H9 (cell line): ENCODE measurements at regions not wholly inside any gene's neighbourhood (a gene's known extent, or its start where the extent isn't known, plus 50 kb on each side); places are given as distances from the start of the nearest gene placed in this dataset.

ENCODE experiments used
- DNase-seq: peaks from one replicate; pipeline ENCODE4 v3.0.0-alpha.2; 2017
- H2AFZ ChIP-seq: one replicate; pipeline ENCODE4 v1.6.1; 2013; ENCODE audit warnings: mild to moderate bottlenecking, low read length, control low read depth, moderate library complexity
- H2AK5ac ChIP-seq: 2 replicates; pipeline ENCODE4 v1.6.1; 2013; ENCODE audit warnings: low read length, control low read depth, mixed read lengths; ENCODE audit not compliant: insufficient read length
- H2BK120ac ChIP-seq: one replicate; pipeline ENCODE4 v1.6.1; 2013; ENCODE audit warnings: low read depth, mild to moderate bottlenecking, low read length, control low read depth, inconsistent platforms; ENCODE audit not compliant: poor library complexity, severe bottlenecking
- H2BK12ac ChIP-seq: 2 replicates; pipeline ENCODE4 v1.6.1; 2013; ENCODE audit warnings: low read length, control low read depth, mixed read lengths, low read depth; ENCODE audit not compliant: insufficient read length
- H2BK15ac ChIP-seq: 2 replicates; pipeline ENCODE4 v1.6.1; 2013; ENCODE audit warnings: low read depth, low read length, control low read depth
- H2BK20ac ChIP-seq: one replicate; pipeline ENCODE4 v1.6.1; 2013; ENCODE audit warnings: low read depth, mild to moderate bottlenecking, low read length, control low read depth, inconsistent platforms; ENCODE audit not compliant: poor library complexity, severe bottlenecking
- H2BK5ac ChIP-seq: 2 replicates; pipeline ENCODE4 v1.6.1; 2013; ENCODE audit warnings: low read length, control low read depth, mixed read lengths; ENCODE audit not compliant: insufficient read length
- H3K14ac ChIP-seq: 2 replicates; pipeline ENCODE4 v1.6.1; 2013; ENCODE audit warnings: low read length, control low read depth; ENCODE audit not compliant: insufficient read depth
- H3K18ac ChIP-seq: 2 replicates; pipeline ENCODE4 v1.6.1; 2013; ENCODE audit warnings: low read depth, mild to moderate bottlenecking, mixed read lengths, low read length, control low read depth; ENCODE audit not compliant: insufficient read length
- H3K23ac ChIP-seq: 2 replicates; pipeline ENCODE4 v1.6.1; 2013; ENCODE audit warnings: low read length, control low read depth, mixed read lengths, low read depth; ENCODE audit not compliant: insufficient read length
- H3K23me2 ChIP-seq: 2 replicates; pipeline ENCODE4 v1.6.1; 2013; ENCODE audit warnings: low read depth, mild to moderate bottlenecking, mixed read lengths, low read length, control low read depth; ENCODE audit not compliant: insufficient read length, poor library complexity, severe bottlenecking
- H3K27ac ChIP-seq: 2 replicates; pipeline ENCODE4 v1.5.1; 2013; ENCODE audit warnings: low read length, control low read depth, mixed read lengths, low read depth; ENCODE audit not compliant: insufficient read length
- H3K27me3 ChIP-seq: 2 replicates; pipeline ENCODE4 v1.6.1; 2013; ENCODE audit warnings: low read length, control low read depth, inconsistent platforms; ENCODE audit not compliant: insufficient read depth
- H3K4ac ChIP-seq: 2 replicates; pipeline ENCODE4 v1.6.1; 2013; ENCODE audit warnings: low read depth, mild to moderate bottlenecking, control low read depth, inconsistent platforms, low read length, moderate library complexity
- H3K4me1 ChIP-seq: 2 replicates; pipeline ENCODE4 v1.6.1; 2013; ENCODE audit warnings: low read length, control low read depth, inconsistent platforms; ENCODE audit not compliant: insufficient read depth
- H3K4me2 ChIP-seq: 2 replicates; pipeline ENCODE4 v1.6.1; 2013; ENCODE audit warnings: low read length, control low read depth, mixed read lengths; ENCODE audit not compliant: insufficient read length, insufficient read depth
- H3K56ac ChIP-seq: 2 replicates; pipeline ENCODE4 v1.6.1; 2013; ENCODE audit warnings: low read depth, mild to moderate bottlenecking, mixed read lengths, low read length, control low read depth; ENCODE audit not compliant: insufficient read length
- H3K79me1 ChIP-seq: 2 replicates; pipeline ENCODE4 v1.6.1; 2013; ENCODE audit warnings: low read depth, mild to moderate bottlenecking, moderate library complexity, low read length, control low read depth, inconsistent platforms; ENCODE audit not compliant: insufficient read depth, poor library complexity, severe bottlenecking
- H3K79me2 ChIP-seq: 2 replicates; pipeline ENCODE4 v1.6.1; 2013; ENCODE audit warnings: low read length, control low read depth, inconsistent platforms; ENCODE audit not compliant: insufficient read depth
- H3K9ac ChIP-seq: 2 replicates; pipeline ENCODE4 v1.6.1; 2013; ENCODE audit warnings: low read length, control low read depth, mixed read lengths; ENCODE audit not compliant: insufficient read length; ENCODE audit errors: extremely low read depth
- H3K9me3 ChIP-seq: one replicate; pipeline ENCODE4 v1.6.1; 2013; ENCODE audit warnings: low read depth, low read length, inconsistent platforms; ENCODE audit not compliant: control insufficient read depth
- H3T11ph ChIP-seq: one replicate; pipeline ENCODE4 v1.6.1; 2013; ENCODE audit warnings: mild to moderate bottlenecking, low read length, control low read depth, inconsistent platforms
- H4K20me1 ChIP-seq: one replicate; pipeline ENCODE4 v1.6.1; 2013; ENCODE audit not compliant: control insufficient read depth, insufficient read length, insufficient read depth
- H4K5ac ChIP-seq: 2 replicates; pipeline ENCODE4 v1.6.1; 2013; ENCODE audit warnings: low read depth, mild to moderate bottlenecking, mixed read lengths, low read length, control low read depth; ENCODE audit not compliant: insufficient read length
- H4K8ac ChIP-seq: replicated peaks from 2 replicates; pipeline ENCODE4 v1.6.1; 2013; ENCODE audit warnings: low read length, control low read depth, mixed read lengths, low read depth; ENCODE audit not compliant: insufficient read length
- H4K91ac ChIP-seq: 2 replicates; pipeline ENCODE4 v1.6.1; 2013; ENCODE audit warnings: low read depth, mild to moderate bottlenecking, moderate library complexity, mixed read lengths, low read length, control low read depth; ENCODE audit not compliant: insufficient read length
- H3K27ac Mint-ChIP-seq, 3 experiments: 2 replicates in 2 of 3; 3 replicates in 1 of 3; pipeline ENCODE4 v1.8.0; 2020 to 2021; ENCODE audit warnings: mixed read lengths in 3 of 3, mild to moderate bottlenecking in 1 of 3, moderate library complexity in 1 of 3
- H3K27me3 Mint-ChIP-seq: 2 replicates; pipeline ENCODE4 v1.8.0; 2021; ENCODE audit warnings: low read depth, mild to moderate bottlenecking, moderate library complexity, mixed read lengths
- H3K36me3 Mint-ChIP-seq, 3 experiments: 2 replicates in 2 of 3; 3 replicates in 1 of 3; pipeline ENCODE4 v1.8.0; 2020 to 2021; ENCODE audit warnings: low read depth in 3 of 3, mixed read lengths in 3 of 3; ENCODE audit not compliant: insufficient read depth in 1 of 3
- H3K4me1 Mint-ChIP-seq, 2 experiments: 2 replicates each; pipeline ENCODE4 v1.8.0; 2020; ENCODE audit warnings: mixed read lengths in 2 of 2
- H3K4me3 Mint-ChIP-seq, 2 experiments: 2 replicates in 1 of 2; 3 replicates in 1 of 2; pipeline ENCODE4 v1.8.0; 2020 to 2021; ENCODE audit warnings: mild to moderate bottlenecking in 2 of 2, mixed read lengths in 2 of 2, moderate library complexity in 1 of 2
- H3K9me3 Mint-ChIP-seq, 2 experiments: 2 replicates in 1 of 2; 3 replicates in 1 of 2; pipeline ENCODE4 v1.8.0; 2020; ENCODE audit warnings: mild to moderate bottlenecking in 2 of 2, mixed read lengths in 2 of 2, moderate library complexity in 1 of 2
- WGBS: extraction: QIAGEN DNeasy Blood & Tissue Kit; methylation state at CpG from one replicate; pipeline ENCODE4 v1.1.7; 2013; ENCODE audit warnings: missing lambda C conversion rate, low lambda C conversion rate, mixed read lengths; ENCODE audit not compliant: insufficient read length; ENCODE audit errors: extremely low coverage; 5-methylcytosine and 5-hydroxymethylcytosine counted together
- TF ChIP-seq, protein P1 (sequence below): fragments of 200-600 bp; sonication (generic); conservative IDR thresholded peaks from 3 replicates; pipeline ENCODE4 v1.8.0; 2021; ENCODE audit warnings: antibody characterized with exemption, mild to moderate bottlenecking

DNA sequence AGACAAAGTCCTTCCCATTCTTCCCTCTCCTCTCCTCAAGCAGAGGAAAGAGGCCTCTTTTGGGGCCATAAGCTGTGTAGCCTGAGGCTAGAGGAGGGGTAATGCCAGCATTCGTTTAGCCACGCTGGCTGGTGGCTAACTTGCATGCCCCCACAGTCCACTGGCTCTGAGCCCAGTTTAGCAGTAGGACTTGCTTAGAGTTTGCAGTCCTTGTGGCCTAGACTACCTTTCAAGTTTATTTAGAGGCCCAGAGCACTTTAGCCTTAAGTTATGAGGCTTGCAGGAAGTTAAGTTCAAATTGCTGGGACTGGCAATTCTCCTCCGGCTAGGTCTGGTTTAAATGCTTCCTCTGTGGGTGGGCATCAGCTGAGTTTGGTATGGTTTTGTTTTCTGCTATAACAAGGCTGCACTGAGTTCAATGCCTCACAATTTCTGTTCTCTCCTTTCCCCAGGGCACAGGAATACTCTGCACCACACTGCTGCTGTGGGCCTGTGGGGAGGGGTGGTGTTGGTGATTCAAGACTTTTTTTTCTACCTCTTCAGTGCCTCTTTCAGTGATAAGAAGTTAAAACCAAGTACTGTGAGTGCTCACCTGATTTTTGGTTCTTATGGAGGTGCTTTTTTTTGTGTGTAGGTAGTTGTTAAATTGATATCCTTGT lies 281.0 kb upstream of the C11orf87 start:
- Histone ChIP-seq H2BK20ac (no peak overlapping the region), H3K23ac (no peak overlapping the region), H4K91ac (no peak overlapping the region), H2BK12ac (no peak overlapping the region), H2AFZ (no peak overlapping the region), H3T11ph (no peak overlapping the region), H2BK15ac (no peak overlapping the region), H3K23me2 (no peaks in the 10 kb centered on the region), H2BK5ac (no peak overlapping the region), H3K9ac (no peak overlapping the region), H3K4me2 (no peak overlapping the region), H4K5ac (no peak overlapping the region), H3K9me3 (no peaks in the 10 kb centered on the region), H3K18ac (no peak overlapping the region), H3K14ac (peak overlapping the region; percentile 29; the same call in 1 of the 2 replicates), H4K20me1 (no peaks in the 10 kb centered on the region), H3K56ac (no peak overlapping the region), H2BK120ac (no peak overlapping the region), H3K79me1 (no peaks in the 10 kb centered on the region), H2AK5ac (no peak overlapping the region), H3K79me2 (no peaks in the 10 kb centered on the region), H3K4ac (no peak overlapping the region), H3K27ac (no peak overlapping the region), H3K27me3 (no peaks in the 10 kb centered on the region), H4K8ac (no peak overlapping the region), H3K4me1 (no peaks in the 10 kb centered on the region)
- TF ChIP-seq, protein P1, sequence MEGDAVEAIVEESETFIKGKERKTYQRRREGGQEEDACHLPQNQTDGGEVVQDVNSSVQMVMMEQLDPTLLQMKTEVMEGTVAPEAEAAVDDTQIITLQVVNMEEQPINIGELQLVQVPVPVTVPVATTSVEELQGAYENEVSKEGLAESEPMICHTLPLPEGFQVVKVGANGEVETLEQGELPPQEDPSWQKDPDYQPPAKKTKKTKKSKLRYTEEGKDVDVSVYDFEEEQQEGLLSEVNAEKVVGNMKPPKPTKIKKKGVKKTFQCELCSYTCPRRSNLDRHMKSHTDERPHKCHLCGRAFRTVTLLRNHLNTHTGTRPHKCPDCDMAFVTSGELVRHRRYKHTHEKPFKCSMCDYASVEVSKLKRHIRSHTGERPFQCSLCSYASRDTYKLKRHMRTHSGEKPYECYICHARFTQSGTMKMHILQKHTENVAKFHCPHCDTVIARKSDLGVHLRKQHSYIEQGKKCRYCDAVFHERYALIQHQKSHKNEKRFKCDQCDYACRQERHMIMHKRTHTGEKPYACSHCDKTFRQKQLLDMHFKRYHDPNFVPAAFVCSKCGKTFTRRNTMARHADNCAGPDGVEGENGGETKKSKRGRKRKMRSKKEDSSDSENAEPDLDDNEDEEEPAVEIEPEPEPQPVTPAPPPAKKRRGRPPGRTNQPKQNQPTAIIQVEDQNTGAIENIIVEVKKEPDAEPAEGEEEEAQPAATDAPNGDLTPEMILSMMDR: no peak
- H3K4me1 Mint-ChIP-seq: peaks cover 7 to 12% of the 10 kb centered on the region in 2 experiments
- no peak for DNase-seq
- no peaks in the 10 kb centered on the region for H3K36me3 Mint-ChIP-seq
- no peaks in the 10 kb centered on the region for H3K27me3 Mint-ChIP-seq
- no CpG with 5 or more reads among the region's 3 CpGs for WGBS
- peaks cover 0 to 2% of the 10 kb centered on the region in 2 experiments; a peak in 2 of 5 replicates for H3K9me3 Mint-ChIP-seq
- no peak overlapping the region; a peak in 1 of 7 replicates for H3K27ac Mint-ChIP-seq
- H3K4me3 Mint-ChIP-seq: no peak overlapping the region
